HL-60/S4 treated with phorbol 12-myristate 13-acetate at 8.2 ng/mL for 4 days and 3 days (cell line): ENCODE measurements at regions not wholly inside any gene's neighbourhood (a gene's known extent, or its start where the extent isn't known, plus 50 kb on each side); places are given as distances from the start of the nearest gene placed in this dataset.

Experiments used
- in situ Hi-C: fragments of 300-500 bp; cut with MboI; formaldehyde crosslinking; loops from 2 replicates; pipeline ENCODE4 v1.15.0; 2022; ENCODE audit warnings: low sequenced_read_pairs

GRCh38 chr5:107266100-107266499 is 404.6 kb downstream of the EFNA5 start:
- in situ Hi-C loops, result no loop called here

GRCh38 chr5:107265193-107265592 is 405.5 kb downstream of the EFNA5 start:
- in situ Hi-C loops, result no loop called here

GRCh38 chr5:107263387-107264018 is 407.2 kb downstream of the EFNA5 start:
- in situ Hi-C loops, result no loop called here

GRCh38 chr5:107257885-107258520 is 412.7 kb downstream of the EFNA5 start:
- in situ Hi-C loops, result no loop called here

- in situ Hi-C loops, result no loop called here
Observed at GRCh38 chr5:107254902-107255234, 415.9 kb downstream of the EFNA5 start.

GRCh38 chr5:107254214-107254901 is 416.4 kb downstream of the EFNA5 start:
- in situ Hi-C loops, result no loop called here

- in situ Hi-C loops, result no loop called here
Observed at GRCh38 chr5:107253246-107253645, 417.5 kb downstream of the EFNA5 start.

GRCh38 chr5:107251151-107251550 is 419.6 kb downstream of the EFNA5 start:
- in situ Hi-C loops, result no loop called here

- in situ Hi-C loops, result no loop called here
Observed at GRCh38 chr5:107248066-107248695, 422.6 kb downstream of the EFNA5 start.

- in situ Hi-C loops, result no loop called here
Observed at GRCh38 chr5:107247427-107247826, 423.3 kb downstream of the EFNA5 start.

- in situ Hi-C loops, result no loop called here
Observed at GRCh38 chr5:107243220-107243579, 427.5 kb downstream of the EFNA5 start.

GRCh38 chr5:107242411-107243219 is 428.1 kb downstream of the EFNA5 start:
- in situ Hi-C loops, result no loop called here

- in situ Hi-C loops, result no loop called here
Observed at GRCh38 chr5:107241841-107242240, 428.9 kb downstream of the EFNA5 start.

GRCh38 chr5:107235167-107235566 is 435.6 kb downstream of the EFNA5 start:
- in situ Hi-C loops, result no loop called here

GRCh38 chr5:107232788-107233187 is 437.9 kb downstream of the EFNA5 start:
- in situ Hi-C loops, result no loop called here

GRCh38 chr5:107232293-107232692 is 438.4 kb downstream of the EFNA5 start:
- in situ Hi-C loops, result no loop called here

- in situ Hi-C loops, result no loop called here
Observed at GRCh38 chr5:107231191-107231590, 439.5 kb downstream of the EFNA5 start.

- in situ Hi-C loops, result no loop called here
Observed at GRCh38 chr5:107230367-107230766, 440.4 kb downstream of the EFNA5 start.

GRCh38 chr5:107228226-107228625 is 442.5 kb downstream of the EFNA5 start:
- in situ Hi-C loops, result no loop called here

- in situ Hi-C loops, result no loop called here
Observed at GRCh38 chr5:107224272-107224671, 446.5 kb downstream of the EFNA5 start.

- in situ Hi-C loops, result no loop called here
Observed at GRCh38 chr5:107223066-107223465, 447.7 kb downstream of the EFNA5 start.
